Upper lobe of left lung (tissue), 4 donors: ENCODE measurements at regions not wholly inside any gene's neighbourhood (a gene's known extent, or its start where the extent isn't known, plus 50 kb on each side); places are given as distances from the start of the nearest gene placed in this dataset.

ENCODE experiments used
- POLR2AphosphoS5 ChIP-seq, 2 donors: sonication (generic); formaldehyde crosslinking; IDR thresholded peaks; one replicate each; pipeline ENCODE4 v1.5.1; 2017; ENCODE audit warnings: antibody characterized with exemption in 2 of 2
- TF ChIP-seq, protein P1 (sequence below), 6 experiments: fragments of 450-650 bp in 4 of 6; fragments of 200-600 bp in 2 of 6; sonication (generic) in 2 of 6; IDR thresholded peaks; one replicate each; pipeline ENCODE4 v1.5.1; 2016 to 2019; ENCODE audit warnings: antibody characterized with exemption in 6 of 6

DNA sequence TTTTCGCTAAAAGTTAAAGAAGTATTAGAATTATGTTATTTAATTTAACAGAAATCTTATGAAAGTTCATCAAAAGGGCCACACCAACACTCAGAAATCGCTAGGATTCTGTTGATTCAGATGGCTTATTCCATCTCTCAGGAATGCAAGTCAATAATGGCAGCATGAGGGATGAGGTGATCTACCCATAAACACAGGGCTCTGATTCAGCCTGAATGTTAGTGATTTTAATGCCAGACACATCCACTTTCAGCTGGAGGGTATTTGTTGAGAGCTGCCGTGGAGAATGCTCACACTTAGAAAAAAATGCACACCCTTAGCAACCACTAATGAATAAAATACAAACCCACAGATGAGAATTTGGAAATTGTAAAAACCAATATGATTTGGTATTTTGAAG is 173.3 kb upstream of the ERBB4 start:
- TF ChIP-seq, protein P1, sequence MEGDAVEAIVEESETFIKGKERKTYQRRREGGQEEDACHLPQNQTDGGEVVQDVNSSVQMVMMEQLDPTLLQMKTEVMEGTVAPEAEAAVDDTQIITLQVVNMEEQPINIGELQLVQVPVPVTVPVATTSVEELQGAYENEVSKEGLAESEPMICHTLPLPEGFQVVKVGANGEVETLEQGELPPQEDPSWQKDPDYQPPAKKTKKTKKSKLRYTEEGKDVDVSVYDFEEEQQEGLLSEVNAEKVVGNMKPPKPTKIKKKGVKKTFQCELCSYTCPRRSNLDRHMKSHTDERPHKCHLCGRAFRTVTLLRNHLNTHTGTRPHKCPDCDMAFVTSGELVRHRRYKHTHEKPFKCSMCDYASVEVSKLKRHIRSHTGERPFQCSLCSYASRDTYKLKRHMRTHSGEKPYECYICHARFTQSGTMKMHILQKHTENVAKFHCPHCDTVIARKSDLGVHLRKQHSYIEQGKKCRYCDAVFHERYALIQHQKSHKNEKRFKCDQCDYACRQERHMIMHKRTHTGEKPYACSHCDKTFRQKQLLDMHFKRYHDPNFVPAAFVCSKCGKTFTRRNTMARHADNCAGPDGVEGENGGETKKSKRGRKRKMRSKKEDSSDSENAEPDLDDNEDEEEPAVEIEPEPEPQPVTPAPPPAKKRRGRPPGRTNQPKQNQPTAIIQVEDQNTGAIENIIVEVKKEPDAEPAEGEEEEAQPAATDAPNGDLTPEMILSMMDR (IDR thresholded peaks at IDR 0.05), result no peak
- no peak for TF ChIP-seq POLR2AphosphoS5 (IDR thresholded peaks at IDR 0.05)
